GM19395 (cell line): ENCODE measurements at regions not wholly inside any gene's neighbourhood (a gene's known extent, or its start where the extent isn't known, plus 50 kb on each side); places are given as distances from the start of the nearest gene placed in this dataset.

Source experiments
- ATAC-seq: cut with Tn5 transposase; IDR thresholded peaks from one replicate; pipeline ENCODE4 v1.9.1; 2021; ENCODE audit warnings: mild to moderate bottlenecking, moderate library complexity; ENCODE audit not compliant: unreplicated experiment

DNA sequence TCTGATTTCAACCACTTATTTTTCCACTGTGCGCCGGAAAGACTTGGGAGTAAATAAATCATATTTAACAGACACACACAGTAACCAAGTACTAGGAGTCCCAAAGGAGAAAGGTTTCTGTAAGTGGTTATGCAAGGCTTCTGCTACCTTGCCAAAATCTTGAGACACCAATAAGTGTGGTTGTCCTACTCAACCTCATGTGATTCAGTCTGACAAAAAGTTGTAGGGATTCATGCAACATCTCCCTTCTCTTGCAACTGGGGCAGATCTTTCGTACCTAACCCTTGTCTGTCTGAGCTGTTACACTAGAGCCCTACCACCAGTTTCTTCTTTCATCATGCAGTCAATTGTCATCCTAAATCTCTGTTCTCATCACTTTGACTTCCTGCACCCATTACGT, 69.9 kb upstream of the NUDT7 start:
- no peak for ATAC-seq

DNA sequence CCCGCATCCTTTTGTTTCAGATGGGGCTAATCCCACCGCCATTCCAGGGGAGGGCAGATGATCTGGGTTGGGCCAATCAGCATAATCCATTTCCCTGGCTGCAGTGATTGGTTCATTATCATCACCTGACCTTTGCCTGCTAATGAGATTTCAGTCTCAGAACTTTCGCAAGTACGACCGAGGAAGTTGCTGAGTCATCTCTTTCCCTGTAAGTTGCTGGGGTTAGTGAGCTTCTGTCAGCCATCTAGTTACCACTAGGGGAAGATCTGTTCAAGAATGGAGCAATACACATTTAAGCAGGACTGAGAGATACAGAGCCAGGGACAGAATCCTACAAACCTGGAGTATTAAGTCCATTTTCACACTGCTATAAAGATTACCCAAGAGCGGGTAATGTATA, 65.3 kb upstream of the NUDT7 start:
- no peak for ATAC-seq

DNA sequence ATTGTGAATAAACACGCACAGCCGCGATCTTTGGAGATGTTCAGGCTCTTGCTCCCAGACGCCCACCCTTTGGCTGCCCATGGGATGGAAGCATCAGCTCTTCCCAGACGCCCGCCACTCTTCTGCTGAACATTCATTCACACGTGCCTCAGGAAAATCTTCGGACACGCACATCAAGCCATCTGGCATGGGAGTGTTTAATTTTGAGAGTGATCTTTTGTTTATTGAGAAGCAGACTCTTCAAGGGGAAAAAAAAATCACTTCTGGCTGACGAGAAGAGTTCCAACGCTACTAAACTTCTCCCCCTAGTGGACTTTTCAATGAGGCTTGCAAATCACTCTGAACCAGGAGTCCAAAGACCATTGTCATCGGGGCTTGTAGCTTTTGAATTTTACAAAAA, 62.0 kb upstream of the NUDT7 start:
- no peak for ATAC-seq

DNA sequence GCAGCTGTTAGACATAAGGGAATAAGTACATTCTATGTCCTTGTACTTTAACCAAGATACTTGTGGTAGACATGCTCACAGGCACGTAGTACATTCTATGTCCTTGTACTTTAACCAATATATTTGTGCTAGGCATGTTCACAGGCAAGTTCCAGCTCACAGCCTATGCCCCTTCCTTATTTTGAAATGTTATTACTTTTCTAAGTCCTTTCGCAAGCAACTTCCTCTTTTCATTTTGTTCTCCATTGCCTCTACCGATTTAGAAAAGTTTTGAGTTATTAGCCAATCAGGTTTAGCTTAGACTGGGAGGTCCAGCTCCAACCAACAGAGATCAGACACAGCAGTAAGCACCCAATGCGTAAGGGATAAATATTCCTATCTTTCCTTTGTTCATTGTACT, 60.1 kb upstream of the NUDT7 start:
- no peak for ATAC-seq

DNA sequence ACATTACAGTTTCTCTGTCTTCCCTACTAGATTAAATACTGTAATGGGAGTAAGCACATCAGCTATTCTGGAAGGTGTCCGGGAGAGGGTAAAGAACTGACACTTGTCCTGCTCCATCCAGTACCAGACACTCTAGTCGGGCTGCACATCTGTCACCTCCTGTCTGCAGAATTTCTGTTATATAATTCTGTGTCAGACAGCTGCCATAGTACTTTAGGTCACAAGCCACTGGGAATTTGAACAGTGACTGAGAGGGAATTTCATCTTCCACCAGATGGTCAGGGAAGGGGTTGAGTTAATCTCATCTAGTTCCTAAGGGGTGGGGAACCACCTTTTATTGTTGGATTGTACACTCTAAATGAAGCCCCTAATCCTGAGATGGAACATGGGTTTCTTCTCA, 58.6 kb upstream of the NUDT7 start:
- no peak for ATAC-seq

DNA sequence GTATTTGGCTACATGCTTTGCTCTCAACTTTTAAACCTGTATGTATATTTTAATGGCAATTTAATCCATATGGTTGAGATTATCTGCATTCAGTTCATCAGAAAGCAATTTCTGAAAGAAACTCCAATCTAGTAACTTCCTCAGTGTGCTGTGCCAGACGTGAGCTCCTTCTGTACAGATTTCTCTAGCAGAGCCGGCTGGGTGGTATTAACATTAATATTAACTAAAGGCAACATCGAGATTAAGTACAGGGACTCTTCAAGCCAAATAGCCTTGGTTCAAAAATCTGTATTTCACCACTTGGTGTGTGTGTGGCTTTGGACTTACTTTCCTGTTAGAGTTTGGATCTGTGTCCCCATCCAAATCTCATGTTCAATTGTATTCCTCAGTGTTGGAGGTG, 55.5 kb upstream of the NUDT7 start:
- ATAC-seq: no peak

DNA sequence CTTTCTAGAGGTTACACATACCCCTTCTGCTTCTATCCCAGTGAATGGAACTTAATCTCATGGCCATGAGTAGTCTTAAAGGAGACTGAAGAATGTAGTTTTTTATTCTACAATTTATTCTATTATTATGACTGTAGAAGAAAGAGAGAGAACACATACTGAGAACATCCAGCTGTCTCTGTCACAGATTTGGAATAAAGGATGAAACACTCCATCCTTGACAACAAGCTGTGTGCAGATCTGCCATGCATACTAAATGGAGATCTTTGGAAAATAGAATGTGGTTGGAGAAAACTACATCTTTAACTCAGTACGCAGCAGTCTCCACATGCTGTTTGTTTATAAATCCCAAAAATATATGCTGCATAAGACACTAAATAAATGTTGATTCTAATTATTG, 54.1 kb upstream of the NUDT7 start:
- no peak for ATAC-seq

DNA sequence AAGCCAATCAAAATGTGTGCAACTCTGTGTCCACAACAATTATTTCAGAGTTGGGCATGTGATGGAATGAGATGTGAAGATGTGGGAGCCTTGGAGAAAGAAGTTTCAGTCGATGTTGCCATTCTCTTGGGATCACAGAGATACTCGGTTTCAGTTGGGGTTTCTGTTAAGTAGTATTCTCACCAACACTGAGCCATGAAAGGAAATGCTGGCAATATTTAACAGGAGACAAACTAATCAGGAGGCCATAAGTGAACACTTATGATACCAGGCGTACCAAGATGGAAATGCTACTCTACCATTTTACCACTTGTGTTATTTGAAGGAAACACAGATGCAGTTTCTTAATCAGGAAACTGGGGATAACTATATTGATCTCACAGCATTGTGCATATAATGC, 53.3 kb upstream of the NUDT7 start:
- no peak for ATAC-seq
